Gastroesophageal sphincter (tissue), 4 donors: ENCODE measurements at regions not wholly inside any gene's neighbourhood (a gene's known extent, or its start where the extent isn't known, plus 50 kb on each side); places are given as distances from the start of the nearest gene placed in this dataset.

ENCODE experiments used
- ATAC-seq: fragments of 150-250 bp; one replicate; pipeline ENCODE4 v1.9.1; 2016; ENCODE audit warnings: mild to moderate bottlenecking, moderate library complexity
- H3K27ac ChIP-seq, 4 donors: fragments of 200-600 bp; sonication (generic) in 3 of 4; 1 replicate in 3 of 4; 2 replicates in 1 of 4; pipeline ENCODE4 v1.5.1; 2016 to 2019
- H3K27me3 ChIP-seq: fragments of 200-600 bp; sonication (generic); one replicate; pipeline ENCODE4 v1.5.1; 2019
- H3K36me3 ChIP-seq, 2 donors: fragments of 200-600 bp; sonication (generic); one replicate each; pipeline ENCODE4 v1.5.1; 2019; ENCODE audit warnings: control low read depth in 1 of 2
- H3K4me1 ChIP-seq, 3 donors: fragments of 200-600 bp; sonication (generic); 1 replicate in 2 of 3; 2 replicates in 1 of 3; pipeline ENCODE4 v1.5.1; 2016 to 2019; ENCODE audit warnings: control low read depth in 2 of 3
- H3K4me3 ChIP-seq, 2 donors: fragments of 200-600 bp; sonication (generic); one replicate each; pipeline ENCODE4 v1.5.1; 2019; ENCODE audit warnings: mild to moderate bottlenecking in 1 of 2, moderate library complexity in 1 of 2
- H3K9me3 ChIP-seq, 3 donors: fragments of 200-600 bp; sonication (generic); one replicate each; pipeline ENCODE4 v1.5.1; 2017 to 2019; ENCODE audit warnings: control low read depth in 2 of 3
- EP300 ChIP-seq: sonication (generic); formaldehyde crosslinking; IDR thresholded peaks from one replicate; pipeline ENCODE4 v1.6.1; 2017; ENCODE audit warnings: antibody characterized with exemption, mild to moderate bottlenecking
- POLR2A ChIP-seq, 2 donors: fragments of 450-650 bp; IDR thresholded peaks; one replicate each; pipeline ENCODE4 v1.6.1; 2017; ENCODE audit warnings: antibody characterized with exemption in 2 of 2, mild to moderate bottlenecking in 2 of 2, moderate library complexity in 1 of 2
- POLR2AphosphoS5 ChIP-seq: sonication (generic); formaldehyde crosslinking; IDR thresholded peaks from one replicate; pipeline ENCODE4 v1.6.1; 2017; ENCODE audit warnings: antibody characterized with exemption
- WGBS, 2 donors: methylation state at CpG; one replicate each; pipeline ENCODE4 v1.1.5; 2018; ENCODE audit warnings: low coverage in 1 of 2; 5-methylcytosine and 5-hydroxymethylcytosine counted together
- TF ChIP-seq, protein P1 (sequence below), 4 experiments: fragments of 200-600 bp in 2 of 4; fragments of 450-650 bp in 2 of 4; sonication (generic) in 1 of 4; IDR thresholded peaks; one replicate each; pipeline ENCODE4 v1.5.1; 2017 to 2019; ENCODE audit warnings: antibody characterized with exemption in 4 of 4, mild to moderate bottlenecking in 2 of 4, moderate library complexity in 2 of 4

DNA sequence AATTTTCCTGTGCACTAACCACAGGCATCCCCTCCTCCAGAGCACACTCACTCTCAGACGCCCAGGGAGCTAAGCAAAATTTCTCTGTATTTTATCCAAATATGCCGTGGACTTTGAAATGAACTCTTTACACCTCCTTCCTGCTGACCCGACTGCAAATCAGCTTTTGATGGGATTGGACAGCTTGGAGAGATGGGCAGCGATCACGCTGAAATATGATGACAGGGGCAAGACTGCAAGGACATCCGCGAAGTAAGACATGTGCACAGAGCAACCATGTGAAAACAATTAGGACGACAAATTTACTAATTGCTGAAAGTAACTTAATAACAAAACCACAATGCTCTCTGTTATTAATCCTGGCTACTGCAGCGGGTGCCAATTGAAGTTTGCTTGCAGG is 64.6 kb upstream of the CLDN14 start:
- no peak overlapping the region for H3K4me3 ChIP-seq
- TF ChIP-seq, protein P1, sequence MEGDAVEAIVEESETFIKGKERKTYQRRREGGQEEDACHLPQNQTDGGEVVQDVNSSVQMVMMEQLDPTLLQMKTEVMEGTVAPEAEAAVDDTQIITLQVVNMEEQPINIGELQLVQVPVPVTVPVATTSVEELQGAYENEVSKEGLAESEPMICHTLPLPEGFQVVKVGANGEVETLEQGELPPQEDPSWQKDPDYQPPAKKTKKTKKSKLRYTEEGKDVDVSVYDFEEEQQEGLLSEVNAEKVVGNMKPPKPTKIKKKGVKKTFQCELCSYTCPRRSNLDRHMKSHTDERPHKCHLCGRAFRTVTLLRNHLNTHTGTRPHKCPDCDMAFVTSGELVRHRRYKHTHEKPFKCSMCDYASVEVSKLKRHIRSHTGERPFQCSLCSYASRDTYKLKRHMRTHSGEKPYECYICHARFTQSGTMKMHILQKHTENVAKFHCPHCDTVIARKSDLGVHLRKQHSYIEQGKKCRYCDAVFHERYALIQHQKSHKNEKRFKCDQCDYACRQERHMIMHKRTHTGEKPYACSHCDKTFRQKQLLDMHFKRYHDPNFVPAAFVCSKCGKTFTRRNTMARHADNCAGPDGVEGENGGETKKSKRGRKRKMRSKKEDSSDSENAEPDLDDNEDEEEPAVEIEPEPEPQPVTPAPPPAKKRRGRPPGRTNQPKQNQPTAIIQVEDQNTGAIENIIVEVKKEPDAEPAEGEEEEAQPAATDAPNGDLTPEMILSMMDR (IDR thresholded peaks at IDR 0.05): no peak
- TF ChIP-seq EP300: no peak
- no peaks in the 10 kb centered on the region for H3K4me1 ChIP-seq
- 36 to 58% methylated on average over 7 to 8 of the region's 9 CpGs for WGBS, 2 donors
- no peaks in the 10 kb centered on the region for H3K9me3 ChIP-seq
- H3K27ac ChIP-seq: no peak overlapping the region
- peaks cover 84% of the 10 kb centered on the region for H3K27me3 ChIP-seq
- no peak for ATAC-seq
- H3K36me3 ChIP-seq: no peaks in the 10 kb centered on the region

DNA sequence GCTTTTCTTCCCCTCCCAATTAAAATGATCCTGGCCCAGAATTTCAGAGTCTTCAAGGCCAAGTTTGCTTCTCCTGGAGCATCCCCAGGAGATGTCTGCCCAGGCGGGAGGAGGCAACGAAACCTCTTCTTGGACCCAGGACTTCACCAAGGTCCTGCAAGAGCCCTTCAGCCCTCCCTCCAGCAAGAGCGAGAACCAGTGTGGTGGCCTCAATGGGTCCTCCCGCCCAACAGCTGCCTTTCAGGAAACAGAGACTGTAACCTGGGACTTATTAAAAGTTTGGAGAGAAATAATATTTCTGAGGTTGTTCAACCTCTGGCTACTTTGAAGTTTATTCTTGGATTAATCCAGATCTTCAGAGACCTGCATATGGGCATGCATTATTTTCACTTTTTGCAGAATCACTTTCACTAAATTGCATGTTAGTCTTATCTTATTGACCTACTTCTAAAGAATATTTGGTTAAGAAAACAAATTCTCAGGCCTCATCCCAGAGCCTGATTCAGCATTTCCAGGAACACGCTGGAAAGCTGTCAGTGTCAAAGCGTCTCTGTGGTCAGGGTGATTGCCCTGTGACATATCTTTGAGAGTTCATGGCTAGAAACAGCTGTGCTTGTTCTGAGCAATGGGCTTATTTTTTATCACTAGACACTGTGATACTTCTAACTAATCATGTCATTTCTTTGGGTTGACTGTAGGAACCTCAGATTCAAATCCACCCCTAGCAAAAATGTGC is 66.0 kb upstream of the CLDN14 start:
- Histone ChIP-seq H3K9me3 (no peaks in the 10 kb centered on the region), H3K4me3 (no peak overlapping the region), H3K4me1 (no peaks in the 10 kb centered on the region), H3K36me3 (no peaks in the 10 kb centered on the region), H3K27me3 (peaks cover 79% of the 10 kb centered on the region), H3K27ac (no peak overlapping the region)
- no peak for ATAC-seq
- no peak for TF ChIP-seq EP300
- TF ChIP-seq POLR2A (IDR thresholded peaks at IDR 0.05): no peak
- TF ChIP-seq, protein P1 (IDR thresholded peaks at IDR 0.05): no peak
- no peak for TF ChIP-seq POLR2AphosphoS5
- 34 to 50% methylated on average over 2 to 5 of the region's 6 CpGs for WGBS, 2 donors

DNA sequence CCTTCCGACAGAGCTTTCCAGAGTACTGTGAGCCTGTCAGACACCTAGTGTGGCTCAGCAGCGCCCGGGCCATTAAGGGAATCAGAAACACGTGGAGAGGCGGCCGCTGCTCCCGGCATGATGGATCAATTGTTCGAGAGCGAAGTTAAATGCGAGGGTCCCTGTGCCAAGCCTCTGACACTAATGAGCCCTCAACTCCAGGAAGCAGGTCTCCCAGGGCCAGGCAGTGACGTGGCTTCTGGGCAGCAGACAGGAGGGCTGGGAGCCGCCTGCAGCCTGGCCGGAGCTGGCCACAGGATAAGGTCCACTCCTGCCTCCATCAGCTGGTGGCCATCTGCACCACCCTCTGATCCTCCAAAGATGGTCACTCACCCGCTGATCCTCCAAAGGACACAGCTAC is 67.5 kb upstream of the CLDN14 start:
- 80 to 89% methylated on average over 1 to 3 of the region's 14 CpGs for WGBS, 2 donors
- TF ChIP-seq POLR2A (IDR thresholded peaks at IDR 0.05) (no peak), POLR2AphosphoS5 (no peak)
- TF ChIP-seq, protein P1 (IDR thresholded peaks at IDR 0.05): no peak
- Histone ChIP-seq H3K4me3 (no peak overlapping the region), H3K36me3 (no peaks in the 10 kb centered on the region), H3K27me3 (peaks cover 70% of the 10 kb centered on the region), H3K27ac (no peak overlapping the region), H3K4me1 (no peaks in the 10 kb centered on the region), H3K9me3 (no peaks in the 10 kb centered on the region)
- ATAC-seq: no peak

DNA sequence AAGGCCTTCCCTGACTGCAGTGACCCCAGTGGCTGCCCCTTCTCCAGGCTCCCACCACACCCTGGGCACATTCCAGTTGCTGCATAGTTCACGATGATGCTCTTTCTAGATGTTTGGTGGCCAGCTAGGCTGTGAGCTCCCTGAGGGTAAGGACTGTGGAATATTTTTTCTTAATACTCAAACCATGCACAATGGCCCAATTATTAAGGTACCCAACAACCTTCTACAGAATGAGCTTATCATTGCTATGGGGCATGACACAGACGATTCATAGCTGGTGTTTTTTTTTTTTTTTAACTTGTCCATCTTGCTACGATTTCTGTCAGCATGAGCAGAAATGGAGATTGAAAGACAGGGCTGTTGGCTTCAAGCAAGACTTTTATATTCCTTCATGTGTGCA is 68.9 kb upstream of the CLDN14 start:
- no peak for ATAC-seq
- 32 to 47% methylated on average over 3 of the region's 3 CpGs for WGBS, 2 donors
- no peaks in the 10 kb centered on the region for H3K9me3 ChIP-seq

DNA sequence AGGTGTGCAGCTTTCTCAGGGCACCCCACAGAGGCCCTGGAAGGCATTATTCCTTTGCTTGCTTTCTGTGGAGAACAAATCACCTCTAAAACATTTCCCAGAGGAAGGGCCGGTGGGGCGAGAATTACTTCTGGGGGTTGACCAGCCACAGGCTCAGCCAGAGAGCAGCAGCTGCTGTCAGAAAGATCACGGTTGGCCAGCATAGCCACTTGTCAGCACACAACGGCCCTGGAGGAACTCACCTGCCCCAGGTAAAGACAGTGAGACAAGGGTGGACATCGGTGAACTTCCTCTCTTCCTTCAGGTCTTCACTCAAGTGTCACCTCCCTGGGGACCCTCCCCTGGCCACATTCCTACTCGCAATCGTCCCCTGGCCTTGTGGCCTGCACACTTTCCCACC is 69.5 kb upstream of the CLDN14 start:
- Histone ChIP-seq H3K4me3 (no peak overlapping the region), H3K4me1 (no peaks in the 10 kb centered on the region), H3K36me3 (no peaks in the 10 kb centered on the region), H3K27me3 (peaks cover 53% of the 10 kb centered on the region), H3K27ac (no peak overlapping the region), H3K9me3 (no peaks in the 10 kb centered on the region)
- WGBS, 2 donors: 70 to 86% methylated on average over 5 to 7 of the region's 7 CpGs
- ATAC-seq: no peak
- TF ChIP-seq, protein P1 (IDR thresholded peaks at IDR 0.05): no peak
- TF ChIP-seq EP300: no peak
- no peak for TF ChIP-seq POLR2A (IDR thresholded peaks at IDR 0.05)
- TF ChIP-seq POLR2AphosphoS5: no peak

More for the DNA sequence above, 68.9 kb upstream of the CLDN14 start:
- TF ChIP-seq EP300: no peak
- no peak for TF ChIP-seq POLR2AphosphoS5
- TF ChIP-seq, protein P1 (IDR thresholded peaks at IDR 0.05): no peak
- no peak for TF ChIP-seq POLR2A (IDR thresholded peaks at IDR 0.05)
- Histone ChIP-seq H3K4me3 (no peak overlapping the region), H3K36me3 (no peaks in the 10 kb centered on the region), H3K4me1 (no peaks in the 10 kb centered on the region), H3K27me3 (peaks cover 59% of the 10 kb centered on the region), H3K27ac (no peak overlapping the region)
